HG03521 (cell line): ENCODE measurements at regions not wholly inside any gene's neighbourhood (a gene's known extent, or its start where the extent isn't known, plus 50 kb on each side); places are given as distances from the start of the nearest gene placed in this dataset.

Experiments used
- ATAC-seq: cut with Tn5 transposase; IDR thresholded peaks from one replicate; pipeline ENCODE4 v1.9.1; 2021; ENCODE audit warnings: mild to moderate bottlenecking, moderate library complexity; ENCODE audit not compliant: unreplicated experiment

GRCh38 chr9:104025104-104025503 lies 69.0 kb upstream of the SMC2 start:
- no peak for ATAC-seq

GRCh38 chr9:104025945-104026344 lies 68.2 kb upstream of the SMC2 start:
- ATAC-seq, result no peak

GRCh38 chr9:104027295-104027694 lies 66.8 kb upstream of the SMC2 start:
- peak; percentile 75 for ATAC-seq

- no peak for ATAC-seq
Measured at GRCh38 chr9:104028827-104029226, 65.3 kb upstream of the SMC2 start.
